ENCODE measurements at regions not wholly inside any gene's neighbourhood (a gene's known extent, or its start where the extent isn't known, plus 50 kb on each side); places are given as distances from the start of the nearest gene placed in this dataset.
A peak's percentile ranks its signal among the peaks of the same experiment; 100 is the strongest.

GRCh38 chr12:125619723-125620122 lies 554.5 kb downstream of the AACS start:
- H3K4me3 ChIP-seq = no peak overlapping the region
- no peaks in the 10 kb centered on the region for H3K4me1 ChIP-seq
- no peaks in the 10 kb centered on the region for H3K36me3 ChIP-seq
- no peak overlapping the region for H3K27ac ChIP-seq
- no peaks in the 10 kb centered on the region for H3K27me3 ChIP-seq
- WGBS (ENCODE audit: insufficient coverage, low coverage, low lambda C conversion rate, missing lambda C conversion rate) = 75% methylated on average over 2 of the region's 2 CpGs
- intact Hi-C loops (cut with DNase I) = no loop called here
- H3K9me3 ChIP-seq = no peaks in the 10 kb centered on the region
- ATAC-seq (no peak), DNase-seq (no peak)
- TF ChIP-seq POLR2A (IDR thresholded peaks at IDR 0.05) (no peak), CTCF (IDR thresholded peaks at IDR 0.05) (no peak)

GRCh38 chr12:125633686-125634085 lies 568.5 kb downstream of the AACS start:
- H3K9me3 ChIP-seq = no peaks in the 10 kb centered on the region
- H3K27ac ChIP-seq = peak overlapping the region; percentile 41 to 75 (median 73)
- TF ChIP-seq CTCF (IDR thresholded peaks at IDR 0.05) = no peak
- no peak for TF ChIP-seq POLR2A (IDR thresholded peaks at IDR 0.05)
- H3K27me3 ChIP-seq = no peaks in the 10 kb centered on the region
- no peaks in the 10 kb centered on the region for H3K36me3 ChIP-seq
- H3K4me3 ChIP-seq = no peak overlapping the region
- DNase-seq = peak; percentile 84 to 96 (median 92)
- ATAC-seq = peak; percentile 87 to 95 (median 90)
- peaks cover 0 to 26% (median 2%) of the 10 kb centered on the region in 4 donors for H3K4me1 ChIP-seq
- intact Hi-C loops (cut with DNase I) = no loop called here

GRCh38 chr12:125634813-125635212 lies 569.6 kb downstream of the AACS start:
- ATAC-seq = peak; percentile 83 to 90 (median 87)
- no peaks in the 10 kb centered on the region for H3K27me3 ChIP-seq
- WGBS (ENCODE audit: insufficient coverage, low coverage, low lambda C conversion rate, missing lambda C conversion rate) = 17% methylated on average over 1 of the region's 1 CpG
- H3K9me3 ChIP-seq = no peaks in the 10 kb centered on the region
- intact Hi-C loops (cut with DNase I) = no loop called here
- peak overlapping the region in 2 of 3 donors; percentile 69 to 75 for H3K27ac ChIP-seq
- DNase-seq = peak; percentile 84 to 95 (median 93)
- H3K36me3 ChIP-seq = no peaks in the 10 kb centered on the region
- no peak overlapping the region for H3K4me3 ChIP-seq
- TF ChIP-seq POLR2A (IDR thresholded peaks at IDR 0.05) (no peak), CTCF (IDR thresholded peaks at IDR 0.05) (no peak)
- H3K4me1 ChIP-seq = peaks cover 0 to 26% (median 2%) of the 10 kb centered on the region in 4 donors

- H3K9me3 ChIP-seq = no peaks in the 10 kb centered on the region
- intact Hi-C loops (cut with DNase I) = no loop called here
- no peak for TF ChIP-seq CTCF (IDR thresholded peaks at IDR 0.05)
- TF ChIP-seq POLR2A (IDR thresholded peaks at IDR 0.05) = no peak
- H3K27ac ChIP-seq = no peak overlapping the region
- WGBS (ENCODE audit: insufficient coverage, low coverage, low lambda C conversion rate, missing lambda C conversion rate) = no CpG with 5 or more reads among the region's 13 CpGs
- peaks cover 0 to 10% (median 0%) of the 10 kb centered on the region in 4 donors for H3K4me1 ChIP-seq
- H3K27me3 ChIP-seq = no peaks in the 10 kb centered on the region
- H3K4me3 ChIP-seq = no peak overlapping the region
- no peak for ATAC-seq
- no peaks in the 10 kb centered on the region for H3K36me3 ChIP-seq
- no peak for DNase-seq
Observed at GRCh38 chr12:125639826-125640225, 574.6 kb downstream of the AACS start.

- Histone ChIP-seq H3K27me3 (no peaks in the 10 kb centered on the region), H3K4me3 (no peak overlapping the region), H3K9me3 (no peaks in the 10 kb centered on the region), H3K27ac (no peak overlapping the region), H3K36me3 (no peaks in the 10 kb centered on the region), H3K4me1 (no peaks in the 10 kb centered on the region)
- 46% methylated on average over 2 of the region's 2 CpGs for WGBS (ENCODE audit: insufficient coverage, low coverage, low lambda C conversion rate, missing lambda C conversion rate)
- TF ChIP-seq CTCF (IDR thresholded peaks at IDR 0.05) (no peak), POLR2A (IDR thresholded peaks at IDR 0.05) (no peak)
- ATAC-seq (no peak), DNase-seq (no peak)
- intact Hi-C loops (cut with DNase I) = no loop called here
Observed at GRCh38 chr12:125643055-125643454, 577.8 kb downstream of the AACS start.
